ENCODE measurements at regions not wholly inside any gene's neighbourhood (a gene's known extent, or its start where the extent isn't known, plus 50 kb on each side); places are given as distances from the start of the nearest gene placed in this dataset.

DNA sequence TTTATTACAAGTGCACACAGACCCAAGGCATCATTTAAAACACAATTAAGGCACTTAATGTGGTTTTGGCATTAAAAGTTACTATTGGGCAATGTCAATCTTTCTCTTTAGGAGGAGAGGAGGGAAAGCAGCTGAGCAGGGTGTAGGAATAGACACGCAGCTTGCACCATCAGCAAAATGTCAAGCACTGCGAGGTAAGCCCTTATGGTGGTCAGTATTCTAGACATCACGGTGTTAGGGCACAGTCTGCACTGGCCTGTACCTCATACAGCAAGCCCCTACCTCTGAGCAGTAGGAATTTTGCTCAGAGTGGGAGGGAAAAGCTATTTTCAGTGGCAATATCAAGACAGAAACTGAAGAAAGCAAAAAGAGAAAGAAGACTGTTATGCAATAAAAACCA, 62.0 kb upstream of the ESRRG start:
- H3K9ac ChIP-seq (ENCODE audit: insufficient read depth in 1 of 2, low read depth in 2 of 2, low read length in 2 of 2): no peak overlapping the region
- DNase-seq (ENCODE audit: extremely low read depth in 1 of 4, low spot score in 3 of 4) (no peak), ATAC-seq (no peak), FAIRE-seq (no peak)
- H3K9me1 ChIP-seq (ENCODE audit: control insufficient read depth, insufficient read depth, low read length): no peaks in the 10 kb centered on the region
- no peaks in the 10 kb centered on the region for H3K79me2 ChIP-seq (ENCODE audit: control insufficient read depth, insufficient read depth, low read length)
- no peak overlapping the region for H3K4me2 ChIP-seq (ENCODE audit: insufficient read depth, low read length)
- H3K27ac ChIP-seq (ENCODE audit: extremely low read depth, low read depth, low read length): no peak overlapping the region
- no peak for TF ChIP-seq WHSC1 (IDR thresholded peaks at IDR 0.05; ENCODE audit: low read length)
- TF ChIP-seq STAT6 (CRISPR knock-in tag; IDR thresholded peaks at IDR 0.05): no peak
- TF ChIP-seq ZNF3 (CRISPR knock-in tag; IDR thresholded peaks at IDR 0.05): no peak
- TF ChIP-seq TAF9B (IDR thresholded peaks at IDR 0.05; ENCODE audit: partially characterized antibody): no peak
- TF ChIP-seq COPS2 (conservative IDR thresholded peaks at IDR 0.05): no peak
- no peak for TF ChIP-seq ZFP1 (CRISPR knock-in tag; IDR thresholded peaks at IDR 0.05)
- no peak for TF ChIP-seq ELK3 (CRISPR knock-in tag; IDR thresholded peaks at IDR 0.05)
- no peak for TF ChIP-seq IRF9 (tag; IDR thresholded peaks at IDR 0.05)
- TF ChIP-seq, protein P1, sequence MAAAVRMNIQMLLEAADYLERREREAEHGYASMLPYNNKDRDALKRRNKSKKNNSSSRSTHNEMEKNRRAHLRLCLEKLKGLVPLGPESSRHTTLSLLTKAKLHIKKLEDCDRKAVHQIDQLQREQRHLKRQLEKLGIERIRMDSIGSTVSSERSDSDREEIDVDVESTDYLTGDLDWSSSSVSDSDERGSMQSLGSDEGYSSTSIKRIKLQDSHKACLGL (CRISPR knock-in tag; IDR thresholded peaks at IDR 0.05; ENCODE audit: borderline replicate concordance, poor library complexity, severe bottlenecking): no peak
- no peak for TF ChIP-seq GABPB1 (CRISPR knock-in tag; IDR thresholded peaks at IDR 0.05)
- no peak for TF ChIP-seq SMARCC2 (IDR thresholded peaks at IDR 0.05; ENCODE audit: low read depth)
- no peak for TF ChIP-seq ADNP (tag; IDR thresholded peaks at IDR 0.05)
- TF ChIP-seq, protein P2, sequence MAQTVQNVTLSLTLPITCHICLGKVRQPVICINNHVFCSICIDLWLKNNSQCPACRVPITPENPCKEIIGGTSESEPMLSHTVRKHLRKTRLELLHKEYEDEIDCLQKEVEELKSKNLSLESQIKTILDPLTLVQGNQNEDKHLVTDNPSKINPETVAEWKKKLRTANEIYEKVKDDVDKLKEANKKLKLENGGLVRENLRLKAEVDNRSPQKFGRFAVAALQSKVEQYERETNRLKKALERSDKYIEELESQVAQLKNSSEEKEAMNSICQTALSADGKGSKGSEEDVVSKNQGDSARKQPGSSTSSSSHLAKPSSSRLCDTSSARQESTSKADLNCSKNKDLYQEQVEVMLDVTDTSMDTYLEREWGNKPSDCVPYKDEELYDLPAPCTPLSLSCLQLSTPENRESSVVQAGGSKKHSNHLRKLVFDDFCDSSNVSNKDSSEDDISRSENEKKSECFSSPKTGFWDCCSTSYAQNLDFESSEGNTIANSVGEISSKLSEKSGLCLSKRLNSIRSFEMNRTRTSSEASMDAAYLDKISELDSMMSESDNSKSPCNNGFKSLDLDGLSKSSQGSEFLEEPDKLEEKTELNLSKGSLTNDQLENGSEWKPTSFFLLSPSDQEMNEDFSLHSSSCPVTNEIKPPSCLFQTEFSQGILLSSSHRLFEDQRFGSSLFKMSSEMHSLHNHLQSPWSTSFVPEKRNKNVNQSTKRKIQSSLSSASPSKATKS (CRISPR knock-in tag; IDR thresholded peaks at IDR 0.05): no peak
- TF ChIP-seq HCFC1 (IDR thresholded peaks at IDR 0.05; ENCODE audit: low read depth, low read length): no peak
- 2% methylated on average over 3 of the region's 3 CpGs for WGBS (ENCODE audit: insufficient coverage, low coverage, missing lambda C conversion rate)
- no TSS peak for BruUV-seq (replicated peaks)
- no peaks in the 10 kb centered on the region for H3K36me3 ChIP-seq (ENCODE audit: control insufficient read depth, insufficient read depth, low read length)
- H4K20me1 ChIP-seq (replicated peaks; ENCODE audit: control insufficient read depth, insufficient read depth, low read length): no peaks in the 10 kb centered on the region
- ChIA-PET POLR2A (no interaction called here), CTCF (ENCODE audit: low intra/inter-chr PET ratio) (no interaction called here)
- no peaks in the 10 kb centered on the region for H3K4me1 ChIP-seq (replicated peaks in 1 of 2; ENCODE audit: control insufficient read depth in 2 of 2, insufficient read depth in 2 of 2, low read length in 2 of 2)
- intact Hi-C loops (cut with micrococcal nuclease) (no loop called here), in situ Hi-C loops (cut with MboI) (no loop called here)
- H3K4me3 ChIP-seq: no peak overlapping the region
- no peaks in the 10 kb centered on the region for H3K27me3 ChIP-seq (ENCODE audit: control insufficient read depth in 2 of 2, insufficient read depth in 2 of 2, low read length in 2 of 2)
- H2AFZ ChIP-seq (ENCODE audit: low read depth, low read length): no peak overlapping the region
- H3K9me3 ChIP-seq (replicated peaks; ENCODE audit: control insufficient read depth, insufficient read depth, low read depth, low read length): 0 out of 2 replicates have a peak, but pooled peaks cover 2% of the 10 kb centered on the region
